ENCODE measurements at regions not wholly inside any gene's neighbourhood (a gene's known extent, or its start where the extent isn't known, plus 50 kb on each side); places are given as distances from the start of the nearest gene placed in this dataset.

GRCh38 chr10:113232928-113233511 lies 283.0 kb downstream of the TCF7L2 start:
- Histone ChIP-seq H3K36me3 (no peaks in the 10 kb centered on the region), H3K27me3 (no peaks in the 10 kb centered on the region), H3K4me1 (no peaks in the 10 kb centered on the region), H3K27ac (no peak overlapping the region), H3K4me3 (no peak overlapping the region), H3K9me3 (no peaks in the 10 kb centered on the region)
- TF ChIP-seq POLR2A (IDR thresholded peaks at IDR 0.05), result no peak
- no peak for TF ChIP-seq POLR2AphosphoS5 (IDR thresholded peaks at IDR 0.05)
- no peak for TF ChIP-seq CTCF (IDR thresholded peaks at IDR 0.05)
- 75 to 87% methylated on average over 5 of the region's 5 CpGs for WGBS, 2 donors
- DNase-seq, result no peak
- intact Hi-C loops (cut with DNase I), result no loop called here

GRCh38 chr10:113234481-113234880 lies 284.4 kb downstream of the TCF7L2 start:
- TF ChIP-seq EP300 (IDR thresholded peaks at IDR 0.05) (no peak), CTCF (IDR thresholded peaks at IDR 0.05) (no peak), POLR2A (IDR thresholded peaks at IDR 0.05) (no peak), POLR2AphosphoS5 (IDR thresholded peaks at IDR 0.05) (no peak)
- intact Hi-C loops (cut with DNase I), result no loop called here
- DNase-seq, result no peak
- WGBS, 2 donors, result 92 to 95% methylated on average over 3 of the region's 3 CpGs
- Histone ChIP-seq H3K27me3 (no peaks in the 10 kb centered on the region), H3K27ac (no peak overlapping the region), H3K9me3 (no peaks in the 10 kb centered on the region), H3K36me3 (no peaks in the 10 kb centered on the region), H3K4me3 (no peak overlapping the region), H3K4me1 (no peaks in the 10 kb centered on the region)

GRCh38 chr10:113235508-113235907 lies 285.5 kb downstream of the TCF7L2 start:
- Histone ChIP-seq H3K4me3 (no peak overlapping the region), H3K36me3 (no peaks in the 10 kb centered on the region), H3K4me1 (no peaks in the 10 kb centered on the region), H3K9me3 (no peaks in the 10 kb centered on the region), H3K27ac (no peak overlapping the region), H3K27me3 (no peaks in the 10 kb centered on the region)
- intact Hi-C loops (cut with DNase I), result no loop called here
- WGBS, 2 donors, result 90 to 91% methylated on average over 4 of the region's 4 CpGs
- DNase-seq, result no peak
- TF ChIP-seq POLR2A (IDR thresholded peaks at IDR 0.05) (no peak), EP300 (IDR thresholded peaks at IDR 0.05) (no peak), POLR2AphosphoS5 (IDR thresholded peaks at IDR 0.05) (no peak), CTCF (IDR thresholded peaks at IDR 0.05) (no peak)

- no peak for TF ChIP-seq CTCF (IDR thresholded peaks at IDR 0.05)
- no peak for TF ChIP-seq EP300 (IDR thresholded peaks at IDR 0.05)
- no peak for TF ChIP-seq POLR2AphosphoS5 (IDR thresholded peaks at IDR 0.05)
- no peak for TF ChIP-seq POLR2A (IDR thresholded peaks at IDR 0.05)
- Histone ChIP-seq H3K27me3 (no peaks in the 10 kb centered on the region), H3K27ac (no peak overlapping the region), H3K4me1 (no peaks in the 10 kb centered on the region), H3K36me3 (no peaks in the 10 kb centered on the region), H3K9me3 (no peaks in the 10 kb centered on the region), H3K4me3 (no peak overlapping the region)
- DNase-seq, result no peak
- intact Hi-C loops (cut with DNase I), result no loop called here
- 77 to 85% methylated on average over 5 of the region's 5 CpGs for WGBS, 2 donors
Measured at GRCh38 chr10:113236998-113237397, 287.0 kb downstream of the TCF7L2 start.

All from sigmoid colon (tissue), 6 donors.